Hepatocyte (in vitro differentiated cells): ENCODE measurements at regions not wholly inside any gene's neighbourhood (a gene's known extent, or its start where the extent isn't known, plus 50 kb on each side); places are given as distances from the start of the nearest gene placed in this dataset.

Experiments used
- DNase-seq: peaks from one replicate; pipeline ENCODE4 v3.0.0-alpha.2; 2016; ENCODE audit warnings: low spot score
- H2AFZ ChIP-seq: fragments of 200-600 bp; sonication (generic); 2 replicates; pipeline ENCODE4 v1.6.0; 2016; ENCODE audit warnings: antibody characterized with exemption, mild to moderate bottlenecking
- H3K27ac ChIP-seq: fragments of 200-600 bp; sonication (generic); 2 replicates; pipeline ENCODE4 v1.5.1; 2016; ENCODE audit warnings: mild to moderate bottlenecking
- H3K27me3 ChIP-seq: fragments of 200-600 bp; sonication (generic); 2 replicates; pipeline ENCODE4 v1.6.1; 2016
- H3K36me3 ChIP-seq: fragments of 200-600 bp; sonication (generic); replicated peaks from 2 replicates; pipeline ENCODE4 v1.5.1; 2016; ENCODE audit warnings: low read depth; ENCODE audit not compliant: insufficient read depth
- H3K4me1 ChIP-seq: fragments of 200-600 bp; sonication (generic); 2 replicates; pipeline ENCODE4 v1.5.1; 2016; ENCODE audit warnings: mild to moderate bottlenecking, moderate library complexity; ENCODE audit not compliant: insufficient read depth
- H3K4me2 ChIP-seq: fragments of 200-600 bp; sonication (generic); 2 replicates; pipeline ENCODE4 v1.6.0; 2016
- H3K4me3 ChIP-seq: fragments of 200-600 bp; sonication (generic); 2 replicates; pipeline ENCODE4 v1.5.1; 2016; ENCODE audit warnings: mild to moderate bottlenecking
- H3K79me2 ChIP-seq: fragments of 200-600 bp; sonication (generic); 2 replicates; pipeline ENCODE4 v1.6.0; 2017; ENCODE audit warnings: mild to moderate bottlenecking
- H3K9me2 ChIP-seq: fragments of 200-600 bp; sonication (generic); replicated peaks from 2 replicates; pipeline ENCODE4 v1.6.0; 2017; ENCODE audit warnings: mild to moderate bottlenecking; ENCODE audit not compliant: insufficient read depth
- H3K9me3 ChIP-seq: fragments of 200-600 bp; sonication (generic); 2 replicates; pipeline ENCODE4 v1.5.1; 2016; ENCODE audit warnings: low read depth, mild to moderate bottlenecking
- H4K20me1 ChIP-seq: fragments of 200-600 bp; sonication (generic); 2 replicates; pipeline ENCODE4 v1.6.0; 2016; ENCODE audit warnings: mild to moderate bottlenecking; ENCODE audit not compliant: insufficient read depth, poor library complexity, severe bottlenecking
- EZH2 ChIP-seq: fragments of 200-600 bp; sonication (generic); IDR thresholded peaks from 2 replicates; pipeline ENCODE4 v1.6.1; 2016; ENCODE audit warnings: antibody characterized with exemption, mild to moderate bottlenecking, borderline replicate concordance
- EZH2phosphoT487 ChIP-seq: fragments of 200-600 bp; sonication (generic); IDR thresholded peaks from one replicate; pipeline ENCODE4 v1.6.1; 2018; ENCODE audit warnings: antibody characterized with exemption, mild to moderate bottlenecking, low read depth, moderate library complexity; ENCODE audit not compliant: unreplicated experiment, severe bottlenecking
- WGBS: methylation state at CpG from one replicate; pipeline ENCODE4 v1.1.6; 2016; ENCODE audit warnings: low lambda C conversion rate; ENCODE audit errors: missing lambda C conversion rate; 5-methylcytosine and 5-hydroxymethylcytosine counted together
- TF ChIP-seq, protein P1 (sequence below): fragments of 200-600 bp; sonication (generic); IDR thresholded peaks from 2 replicates; pipeline ENCODE4 v1.5.1; 2016; ENCODE audit warnings: antibody characterized with exemption, mild to moderate bottlenecking; ENCODE audit not compliant: poor library complexity

DNA sequence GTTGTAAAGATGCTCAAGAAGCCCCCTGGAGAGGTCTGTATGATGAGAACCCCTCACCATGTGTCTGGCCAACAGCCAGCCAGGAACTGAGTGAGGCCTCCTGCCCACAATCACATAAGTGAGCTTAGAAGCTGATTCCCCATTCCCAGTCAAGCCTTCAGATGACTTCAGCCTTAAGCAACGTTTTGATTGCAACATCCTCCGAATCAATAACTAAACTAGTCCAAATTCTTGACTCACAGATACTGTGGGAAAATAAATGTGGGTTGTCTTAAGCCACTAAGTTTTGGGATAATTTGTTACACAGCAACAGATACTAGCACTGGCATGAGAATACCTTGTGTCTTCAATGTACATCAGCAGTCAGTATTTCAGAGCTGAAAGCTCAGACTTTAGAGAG, 54.5 kb upstream of the HS3ST4 start:
- H3K79me2 ChIP-seq: no peaks in the 10 kb centered on the region
- no peaks in the 10 kb centered on the region for H3K36me3 ChIP-seq
- no peaks in the 10 kb centered on the region for H3K9me3 ChIP-seq
- no peak overlapping the region for H3K4me2 ChIP-seq
- H2AFZ ChIP-seq: no peak overlapping the region
- no peaks in the 10 kb centered on the region for H4K20me1 ChIP-seq
- no peaks in the 10 kb centered on the region for H3K27me3 ChIP-seq
- H3K9me2 ChIP-seq: no peaks in the 10 kb centered on the region
- WGBS: 68% methylated on average over 2 of the region's 2 CpGs
- no peak overlapping the region for H3K27ac ChIP-seq
- DNase-seq: no peak
- no peaks in the 10 kb centered on the region for H3K4me1 ChIP-seq
- TF ChIP-seq EZH2phosphoT487 (no peak), EZH2 (no peak)
- TF ChIP-seq, protein P1, sequence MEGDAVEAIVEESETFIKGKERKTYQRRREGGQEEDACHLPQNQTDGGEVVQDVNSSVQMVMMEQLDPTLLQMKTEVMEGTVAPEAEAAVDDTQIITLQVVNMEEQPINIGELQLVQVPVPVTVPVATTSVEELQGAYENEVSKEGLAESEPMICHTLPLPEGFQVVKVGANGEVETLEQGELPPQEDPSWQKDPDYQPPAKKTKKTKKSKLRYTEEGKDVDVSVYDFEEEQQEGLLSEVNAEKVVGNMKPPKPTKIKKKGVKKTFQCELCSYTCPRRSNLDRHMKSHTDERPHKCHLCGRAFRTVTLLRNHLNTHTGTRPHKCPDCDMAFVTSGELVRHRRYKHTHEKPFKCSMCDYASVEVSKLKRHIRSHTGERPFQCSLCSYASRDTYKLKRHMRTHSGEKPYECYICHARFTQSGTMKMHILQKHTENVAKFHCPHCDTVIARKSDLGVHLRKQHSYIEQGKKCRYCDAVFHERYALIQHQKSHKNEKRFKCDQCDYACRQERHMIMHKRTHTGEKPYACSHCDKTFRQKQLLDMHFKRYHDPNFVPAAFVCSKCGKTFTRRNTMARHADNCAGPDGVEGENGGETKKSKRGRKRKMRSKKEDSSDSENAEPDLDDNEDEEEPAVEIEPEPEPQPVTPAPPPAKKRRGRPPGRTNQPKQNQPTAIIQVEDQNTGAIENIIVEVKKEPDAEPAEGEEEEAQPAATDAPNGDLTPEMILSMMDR: no peak
- no peak overlapping the region for H3K4me3 ChIP-seq

DNA sequence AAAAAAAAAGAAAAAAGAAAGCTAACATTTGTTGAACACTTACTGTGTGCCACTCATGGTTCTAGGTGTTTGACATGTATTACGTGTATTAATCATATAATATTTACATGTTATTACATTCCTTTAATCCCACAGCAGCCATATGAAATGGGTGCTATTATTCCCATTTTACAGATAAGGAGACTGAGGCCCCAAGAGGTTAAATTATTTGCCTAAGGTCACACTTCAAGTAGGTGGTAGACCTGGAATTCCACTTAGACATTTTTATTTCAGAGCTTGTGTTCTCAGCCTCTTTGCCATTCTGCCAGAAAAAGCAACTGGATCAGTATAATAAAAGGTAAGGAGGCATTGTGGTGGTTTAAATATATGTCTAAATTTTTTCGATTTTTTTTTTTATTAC, 55.1 kb upstream of the HS3ST4 start:
- Histone ChIP-seq H3K4me3 (no peak overlapping the region), H3K79me2 (no peaks in the 10 kb centered on the region), H3K4me1 (no peaks in the 10 kb centered on the region), H3K4me2 (no peak overlapping the region), H3K27me3 (no peaks in the 10 kb centered on the region), H2AFZ (no peak overlapping the region), H3K9me3 (no peaks in the 10 kb centered on the region), H3K9me2 (no peaks in the 10 kb centered on the region), H3K27ac (no peak overlapping the region), H3K36me3 (no peaks in the 10 kb centered on the region), H4K20me1 (no peaks in the 10 kb centered on the region)
- 96% methylated on average over 2 of the region's 2 CpGs for WGBS
- TF ChIP-seq, protein P1: no peak
- TF ChIP-seq EZH2phosphoT487 (no peak), EZH2 (no peak)
- DNase-seq: no peak

DNA sequence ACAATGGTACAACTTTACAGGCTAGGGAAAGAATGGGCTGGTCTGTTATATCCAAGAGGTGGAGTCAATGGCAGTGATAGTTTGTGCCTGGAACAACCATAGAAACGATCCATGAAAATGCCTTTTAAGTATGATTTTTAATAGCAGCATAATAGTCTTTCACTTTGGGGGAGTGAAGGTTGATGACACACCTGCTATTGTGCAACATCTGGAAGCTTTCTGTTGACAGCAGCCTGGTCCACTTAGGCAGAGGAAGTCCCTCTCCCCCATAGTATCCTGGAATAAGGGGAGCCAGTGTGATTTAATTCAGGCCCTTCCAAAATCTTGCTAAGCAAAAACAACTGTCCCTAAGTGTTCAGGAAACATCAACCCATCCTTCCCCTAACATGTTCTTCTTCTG, 56.3 kb upstream of the HS3ST4 start:
- no peak overlapping the region for H3K27ac ChIP-seq
- no peak overlapping the region for H2AFZ ChIP-seq
- no peaks in the 10 kb centered on the region for H3K9me3 ChIP-seq
- H3K79me2 ChIP-seq: no peaks in the 10 kb centered on the region
- no peaks in the 10 kb centered on the region for H3K36me3 ChIP-seq
- H3K4me1 ChIP-seq: no peaks in the 10 kb centered on the region
- no peak for TF ChIP-seq EZH2phosphoT487
- no peak for TF ChIP-seq EZH2
- TF ChIP-seq, protein P1: no peak
- H3K27me3 ChIP-seq: no peaks in the 10 kb centered on the region
- no peak overlapping the region for H3K4me2 ChIP-seq
- H3K4me3 ChIP-seq: no peak overlapping the region
- WGBS: 75% methylated on average over 1 of the region's 1 CpG
- H4K20me1 ChIP-seq: no peaks in the 10 kb centered on the region
- no peaks in the 10 kb centered on the region for H3K9me2 ChIP-seq
- no peak for DNase-seq

DNA sequence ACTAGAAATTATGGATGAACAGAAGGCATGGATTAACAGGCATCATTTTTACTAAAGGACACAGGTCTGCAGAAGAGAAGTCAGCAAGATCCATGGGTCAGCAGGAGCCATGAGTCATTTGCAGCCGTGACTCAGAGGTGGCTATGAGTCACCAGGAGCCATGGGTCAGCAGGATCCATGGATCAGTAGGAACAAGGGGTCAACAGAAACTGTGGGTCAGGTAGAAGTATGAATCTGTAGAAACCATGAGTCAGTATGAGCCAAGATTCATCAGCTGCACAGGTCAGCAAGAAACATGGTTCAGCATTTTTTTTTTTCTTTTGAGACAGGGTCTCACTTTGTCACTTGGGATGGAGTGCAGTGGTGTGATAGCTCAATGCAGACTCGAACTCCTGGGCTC, 58.2 kb upstream of the HS3ST4 start:
- H3K9me2 ChIP-seq: no peaks in the 10 kb centered on the region
- DNase-seq: peak; percentile 50
- no peak overlapping the region for H3K4me2 ChIP-seq
- H3K27ac ChIP-seq: peak overlapping the region; percentile 19
- H3K79me2 ChIP-seq: no peaks in the 10 kb centered on the region
- H3K4me3 ChIP-seq: no peak overlapping the region
- no peaks in the 10 kb centered on the region for H3K27me3 ChIP-seq
- H2AFZ ChIP-seq: no peak overlapping the region
- no peaks in the 10 kb centered on the region for H3K4me1 ChIP-seq
- TF ChIP-seq, protein P1: no peak
- TF ChIP-seq EZH2 (no peak), EZH2phosphoT487 (no peak)
- no peaks in the 10 kb centered on the region for H3K36me3 ChIP-seq
- H4K20me1 ChIP-seq: no peaks in the 10 kb centered on the region
- H3K9me3 ChIP-seq: no peaks in the 10 kb centered on the region
- 56% methylated on average over 2 of the region's 2 CpGs for WGBS
